Stimulated activated CD8-positive, alpha-beta memory T cell treated with anti-CD3 and anti-CD28 coated beads, Interleukin-15, amount 100 ng/mL, for 4 hours (primary cell): ENCODE measurements at regions not wholly inside any gene's neighbourhood (a gene's known extent, or its start where the extent isn't known, plus 50 kb on each side); places are given as distances from the start of the nearest gene placed in this dataset.

Experiments used
- DNase-seq, 2 donors: peaks; one replicate each; pipeline ENCODE4 v3.0.0-alpha.2; 2020; ENCODE audit warnings: low read depth in 2 of 2

DNA sequence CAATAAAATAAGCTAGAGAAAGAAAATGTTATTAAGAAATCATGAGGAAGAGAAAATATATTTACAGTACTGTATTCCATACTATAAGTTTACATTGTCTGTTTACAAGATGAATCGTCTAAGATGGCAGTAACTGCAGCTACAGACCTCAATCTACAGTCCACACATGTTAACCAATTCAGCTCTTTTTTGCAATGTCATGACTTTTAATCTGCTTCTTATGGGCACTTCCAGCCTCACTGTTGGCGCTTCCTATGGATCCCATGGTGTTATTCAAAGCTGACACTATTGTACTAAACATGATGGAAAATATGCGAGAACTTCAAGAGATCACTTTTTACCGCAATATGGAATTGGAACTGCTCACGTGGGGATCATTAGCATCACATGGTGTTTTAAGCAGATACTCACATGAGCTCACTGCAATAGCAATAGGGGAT, 451.5 kb upstream of the CITED2 start:
- no peak for DNase-seq

DNA sequence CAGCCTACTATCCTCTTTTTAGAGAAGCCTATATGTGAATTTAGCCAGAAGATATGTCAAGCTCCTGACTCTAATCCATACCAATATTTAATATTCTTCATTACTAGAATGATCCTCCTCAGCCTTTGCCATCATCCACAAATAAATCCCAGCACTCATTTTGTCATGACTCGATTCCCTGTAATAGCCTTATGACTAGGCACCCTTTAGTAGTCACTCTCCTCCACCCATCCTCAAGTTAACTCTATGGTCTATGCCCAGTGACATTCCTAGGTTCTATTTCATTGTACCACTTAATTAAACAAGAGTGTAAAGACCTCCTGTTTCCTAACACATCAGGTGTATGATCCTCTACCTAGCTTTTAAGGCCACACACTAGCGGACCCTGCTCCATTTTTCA, 450.4 kb upstream of the CITED2 start:
- DNase-seq, result no peak

GRCh38 chr6:139823808-139824126, 449.3 kb upstream of the CITED2 start:
- no peak for DNase-seq

GRCh38 chr6:139823099-139823807, 448.8 kb upstream of the CITED2 start:
- no peak for DNase-seq

DNA sequence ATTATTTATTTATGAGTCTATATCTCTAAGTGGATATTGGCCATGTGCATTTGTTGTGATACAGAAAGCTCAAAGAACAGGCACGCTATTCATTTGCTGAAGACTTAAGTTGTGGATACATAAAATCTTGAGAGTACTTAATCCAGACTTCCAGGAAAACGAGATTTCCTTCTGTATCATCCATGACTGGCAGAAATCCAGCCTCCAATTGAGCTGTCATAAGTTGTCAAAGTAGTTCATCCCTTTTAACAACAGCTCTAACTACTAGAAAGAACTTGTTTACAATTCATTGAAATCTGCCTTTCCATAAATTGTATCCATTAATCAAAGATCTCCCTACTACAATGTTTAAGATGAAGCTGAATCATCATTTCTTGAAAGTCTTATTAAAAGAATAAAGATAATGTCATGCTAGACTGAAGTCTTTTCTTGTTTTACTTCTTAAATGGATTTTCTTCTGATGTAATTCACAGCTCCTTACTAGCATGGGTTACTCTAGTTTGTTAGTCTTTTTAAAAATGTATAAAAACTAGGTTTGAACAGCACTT, 447.3 kb upstream of the CITED2 start:
- DNase-seq, result no peak

DNA sequence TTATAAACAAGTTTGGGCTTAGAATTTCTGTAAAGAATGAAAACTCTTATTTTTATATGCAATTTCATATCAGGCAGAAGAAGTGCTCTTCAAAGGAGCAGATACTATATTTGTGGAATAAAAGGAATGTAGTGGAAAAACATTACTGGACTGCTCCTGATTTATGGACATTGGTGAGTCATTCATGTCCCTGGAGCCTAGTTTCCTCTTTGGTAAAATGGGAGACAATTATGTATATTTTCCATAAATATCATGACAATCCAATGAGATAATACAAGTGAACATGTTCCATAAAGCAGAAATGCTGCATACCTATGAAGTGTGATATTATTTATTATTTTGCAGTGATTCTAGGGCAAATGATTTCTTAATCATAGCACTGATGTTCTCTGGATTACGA, 445.8 kb upstream of the CITED2 start:
- no peak for DNase-seq

DNA sequence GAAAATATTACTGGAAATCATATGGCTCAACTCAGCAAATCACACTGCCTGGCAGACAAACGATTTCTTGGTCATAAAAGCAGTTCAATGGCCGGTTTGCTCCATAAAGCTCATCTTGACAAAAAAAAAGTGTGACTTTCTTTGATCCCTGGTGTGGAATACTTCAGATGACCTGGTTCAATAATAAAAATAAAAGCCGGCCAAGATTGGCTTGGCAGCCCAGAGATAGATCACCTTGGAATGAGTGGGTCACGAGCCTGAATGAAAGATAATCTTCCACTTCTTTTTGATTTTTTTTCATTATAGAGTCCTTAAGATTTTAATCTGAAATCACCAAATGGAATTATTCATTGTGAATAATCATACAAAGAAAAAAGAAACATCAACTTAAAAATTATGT, 445.3 kb upstream of the CITED2 start:
- DNase-seq, result no peak

GRCh38 chr6:139812939-139813338, 438.5 kb upstream of the CITED2 start:
- no peak for DNase-seq

- no peak for DNase-seq
Observed at GRCh38 chr6:139801571-139802321, 427.3 kb upstream of the CITED2 start.

GRCh38 chr6:139800837-139801236, 426.4 kb upstream of the CITED2 start:
- no peak for DNase-seq

- no peak for DNase-seq
Observed at GRCh38 chr6:139790527-139790926, 416.1 kb upstream of the CITED2 start.

- no peak for DNase-seq
Observed at GRCh38 chr6:139784222-139784769, 409.8 kb upstream of the CITED2 start.

DNA sequence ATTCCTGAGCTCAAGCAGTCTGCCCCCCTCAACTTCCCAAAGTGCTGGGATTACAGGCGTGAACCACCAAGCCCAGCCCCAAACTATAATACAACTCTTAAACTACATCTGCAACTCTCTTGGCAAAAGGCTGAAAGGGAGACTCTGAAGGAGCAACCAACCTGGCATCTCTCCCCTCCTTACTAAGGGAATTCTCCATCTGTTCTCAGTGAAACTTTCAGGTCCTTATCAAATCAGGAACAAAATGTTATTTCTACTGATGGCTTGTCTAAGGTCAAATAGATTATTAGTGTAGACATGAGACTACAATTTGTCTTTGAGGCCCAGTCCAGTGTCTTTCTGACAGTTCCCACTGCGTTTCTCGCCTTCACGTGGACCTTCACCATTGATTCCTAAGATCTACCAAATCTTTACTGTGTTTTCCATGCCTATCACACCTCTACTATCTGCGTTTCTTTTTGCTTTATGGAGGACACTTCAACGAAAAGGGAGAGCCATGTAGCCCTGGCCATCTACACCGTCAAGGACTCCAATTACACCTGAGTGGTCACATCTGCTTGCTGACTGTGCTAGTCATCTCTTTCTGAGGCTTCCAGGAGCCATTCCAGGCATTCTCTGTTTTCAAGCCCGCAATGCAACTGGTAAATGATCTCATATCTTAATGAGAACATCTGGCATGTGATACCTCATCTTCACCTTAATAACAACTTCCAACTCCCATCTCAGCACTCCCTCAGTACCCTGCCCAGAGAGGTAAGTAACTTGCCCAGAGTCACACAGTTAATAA, 405.7 kb upstream of the CITED2 start:
- no peak for DNase-seq

- DNase-seq, result no peak
Observed at GRCh38 chr6:139778688-139779087, 404.2 kb upstream of the CITED2 start.

- no peak for DNase-seq
Observed at GRCh38 chr6:139778106-139778505, 403.7 kb upstream of the CITED2 start.

GRCh38 chr6:139777202-139777970, 402.9 kb upstream of the CITED2 start:
- DNase-seq, result no peak

DNA sequence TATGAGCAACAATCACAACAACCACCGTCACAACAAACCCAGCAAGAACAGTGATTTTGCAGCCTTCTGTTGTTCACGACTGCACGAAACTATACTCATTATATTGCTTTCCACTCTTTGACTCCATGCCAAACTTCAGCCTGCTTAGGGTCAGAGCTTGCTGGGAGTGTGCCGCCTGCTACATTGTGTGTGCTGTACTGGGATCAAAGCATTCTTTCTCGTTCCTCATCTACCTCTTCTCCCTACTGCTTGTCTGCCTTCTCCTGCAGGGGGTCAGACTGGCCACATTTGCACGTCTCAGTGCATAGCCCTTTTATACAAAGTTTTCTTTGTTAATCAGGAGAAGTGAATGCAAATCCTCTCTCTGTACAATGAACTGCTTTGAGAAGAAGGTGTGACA, 401.6 kb upstream of the CITED2 start:
- DNase-seq, result no peak

GRCh38 chr6:139768196-139768595, 393.7 kb upstream of the CITED2 start:
- DNase-seq, result no peak

DNA sequence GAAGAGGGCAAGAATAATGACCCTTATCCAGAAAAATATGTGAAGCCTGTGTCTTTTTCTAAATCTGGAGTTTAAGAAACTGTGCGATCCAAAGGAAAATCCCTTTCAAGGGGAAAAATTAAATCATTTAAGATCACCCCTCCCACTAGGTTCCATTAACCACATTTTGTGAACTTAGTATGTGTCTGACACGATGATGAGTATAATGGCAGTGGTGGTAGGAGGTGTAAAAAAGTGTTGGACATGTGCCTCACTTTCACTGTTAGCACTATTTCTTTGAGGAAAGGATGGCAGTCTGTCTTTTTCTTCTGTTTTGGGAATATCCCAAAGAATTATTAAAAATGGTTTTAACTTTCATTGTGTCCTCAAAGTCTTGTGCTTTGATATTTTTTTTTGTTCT, 392.3 kb upstream of the CITED2 start:
- DNase-seq, result no peak

GRCh38 chr6:139765825-139766285, 391.4 kb upstream of the CITED2 start:
- DNase-seq, result no peak

DNA sequence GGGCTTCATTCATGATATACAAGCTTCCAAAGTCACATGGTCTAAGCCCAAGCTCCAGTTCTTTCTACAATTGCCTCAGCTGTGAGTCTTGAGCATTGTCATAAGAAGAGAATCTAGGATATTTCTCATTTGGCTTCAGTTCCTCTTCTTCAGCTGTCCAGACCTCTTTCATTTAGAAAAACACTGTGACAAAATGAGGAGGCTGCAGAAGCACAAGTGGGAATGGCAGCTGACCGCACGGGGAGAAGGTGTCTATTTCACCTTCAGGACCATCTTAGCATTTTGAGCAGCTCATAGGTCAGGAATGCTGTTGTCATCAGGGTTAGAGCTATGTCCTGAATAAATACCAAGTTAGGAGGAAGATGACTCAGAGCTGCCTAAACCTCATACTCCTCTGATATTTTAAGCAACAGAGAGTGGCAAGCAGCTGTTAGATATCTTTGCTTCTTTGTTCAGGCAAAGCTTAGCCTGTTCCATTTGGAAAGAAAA, 390.1 kb upstream of the CITED2 start:
- DNase-seq, result no peak
